NAMALWA (cell line): ENCODE measurements at regions not wholly inside any gene's neighbourhood (a gene's known extent, or its start where the extent isn't known, plus 50 kb on each side); places are given as distances from the start of the nearest gene placed in this dataset.

Experiments
- DNase-seq: peaks from one replicate; pipeline ENCODE4 v3.0.0-alpha.2; 2015; ENCODE audit warnings: low spot score

DNA sequence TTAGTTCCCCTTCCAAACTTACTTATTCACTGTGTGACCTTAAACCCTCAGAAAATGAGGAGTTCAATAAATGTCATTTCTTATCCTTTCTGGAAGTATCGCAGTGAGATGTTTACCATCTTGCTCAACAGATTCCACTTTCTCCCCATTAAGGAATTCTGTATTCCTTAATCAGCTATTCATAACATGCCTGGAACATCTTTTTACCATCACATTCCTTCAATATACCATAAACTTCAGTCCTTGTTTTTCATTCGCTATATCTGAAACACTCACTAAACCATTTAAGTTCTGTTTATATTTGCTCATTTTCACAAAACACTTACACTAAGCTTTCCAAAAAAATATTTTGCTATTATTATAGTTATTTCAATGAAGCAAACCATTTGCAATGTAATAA lies 1158.6 kb downstream of the CDH12 start:
- no peak for DNase-seq

DNA sequence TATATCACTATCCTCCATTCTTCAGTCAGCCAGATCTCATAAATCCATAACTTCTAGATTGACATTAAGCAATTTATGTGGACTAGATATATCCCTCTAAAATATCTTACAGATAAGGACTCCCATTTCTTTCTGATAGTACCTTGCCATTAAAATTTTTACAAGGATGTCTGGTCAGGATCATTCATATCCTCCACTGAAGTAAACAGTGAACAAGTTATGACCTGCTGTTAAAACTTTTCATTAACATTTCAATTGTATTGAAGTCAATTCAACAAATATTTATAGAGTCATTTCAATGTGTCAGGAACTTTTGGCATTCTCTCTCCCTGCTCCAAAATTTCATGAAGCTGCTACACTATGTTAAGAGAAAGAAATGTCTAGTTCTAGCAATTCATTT lies 1159.6 kb downstream of the CDH12 start:
- DNase-seq: no peak

DNA sequence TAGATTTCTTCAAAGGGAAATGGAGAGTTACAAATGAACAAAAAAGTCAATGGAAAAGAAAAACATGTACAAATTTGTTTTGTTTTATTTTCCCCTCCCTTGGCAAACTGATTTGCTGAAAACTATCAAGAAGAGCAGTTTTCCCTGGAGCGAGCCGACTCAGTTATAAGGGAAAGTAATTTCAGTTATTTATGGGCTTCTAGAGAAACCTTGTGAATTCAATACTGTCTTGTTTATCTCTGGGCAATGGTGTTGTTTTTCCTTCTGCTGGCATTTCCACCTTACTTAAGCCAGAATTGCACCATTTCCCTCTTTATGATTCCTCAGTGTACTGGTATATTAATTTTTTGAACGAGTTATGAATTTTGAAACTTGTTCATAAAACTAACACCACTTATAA lies 1163.6 kb downstream of the CDH12 start:
- no peak for DNase-seq

DNA sequence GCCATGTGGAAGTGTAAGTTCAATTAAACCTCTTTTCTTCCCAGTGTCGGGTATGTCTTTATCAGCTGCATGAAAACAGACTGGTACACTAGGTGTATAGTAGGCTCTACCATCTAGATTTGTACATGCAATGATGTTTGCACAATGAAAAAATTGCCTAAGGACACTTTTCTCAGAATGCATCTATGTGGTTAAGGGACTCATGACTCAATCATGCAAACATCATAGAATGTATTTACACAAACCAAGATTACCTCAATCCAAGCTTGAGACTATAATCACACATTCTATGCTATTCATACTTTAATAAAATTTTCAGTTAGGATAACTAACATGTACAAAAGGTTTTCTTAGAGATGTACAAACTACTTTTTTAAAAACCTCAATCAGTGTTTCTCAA lies 1164.5 kb downstream of the CDH12 start:
- DNase-seq: no peak

DNA sequence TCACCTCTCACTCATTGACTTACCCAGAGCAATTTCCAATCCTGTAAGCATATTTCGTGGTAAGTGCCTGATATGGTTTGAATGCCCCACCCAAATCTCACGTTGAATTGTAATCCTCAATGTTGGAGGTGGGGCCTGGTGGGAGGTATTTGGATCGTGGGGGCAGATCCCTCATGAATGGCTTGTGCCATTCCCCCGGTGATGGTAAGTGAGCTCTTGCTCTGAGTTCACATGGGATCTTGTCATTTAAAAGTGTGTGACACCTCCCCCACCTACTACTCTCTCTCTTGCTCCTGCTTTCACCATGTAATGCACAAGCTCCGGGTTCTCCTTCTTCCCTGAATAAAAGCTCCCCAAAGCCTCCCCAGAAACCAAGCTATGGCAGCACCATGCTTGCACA lies 1165.5 kb downstream of the CDH12 start:
- no peak for DNase-seq

DNA sequence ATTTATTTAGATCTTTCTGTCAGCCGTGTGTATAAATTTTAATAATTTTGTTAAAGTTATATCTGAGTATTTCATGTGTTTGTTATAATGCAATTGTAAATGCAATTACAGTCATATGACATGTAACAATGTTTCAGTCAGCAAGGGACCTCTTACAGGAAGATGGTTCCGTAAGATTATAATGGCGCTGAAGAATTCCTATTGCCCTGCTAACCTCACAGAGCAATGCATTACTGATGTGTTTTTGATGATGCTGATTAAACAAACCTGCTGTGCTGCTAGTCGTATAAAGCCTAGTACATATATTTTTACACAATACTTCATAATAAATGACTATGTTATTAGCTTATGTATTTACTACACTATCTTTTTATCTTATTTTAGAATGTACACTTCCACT lies 1166.4 kb downstream of the CDH12 start:
- DNase-seq: no peak

DNA sequence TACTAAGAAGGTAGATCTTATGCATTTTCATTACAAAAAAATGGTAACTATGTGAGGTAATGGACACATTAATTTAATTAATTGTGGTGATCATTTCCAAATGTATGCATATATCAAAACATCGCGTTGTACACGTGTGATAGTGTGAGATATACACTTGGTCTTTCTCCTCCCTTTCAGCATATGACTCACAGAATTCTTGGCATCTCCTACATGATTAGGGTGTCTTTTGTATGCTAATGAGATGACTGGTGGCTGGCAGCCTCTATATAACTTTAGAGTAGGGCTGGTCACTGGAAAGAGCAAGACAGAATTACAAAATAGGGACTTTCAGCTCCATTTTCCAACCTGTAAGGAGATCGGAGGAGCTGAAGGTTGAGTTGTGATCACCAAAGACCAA lies 1167.6 kb downstream of the CDH12 start:
- no peak for DNase-seq

DNA sequence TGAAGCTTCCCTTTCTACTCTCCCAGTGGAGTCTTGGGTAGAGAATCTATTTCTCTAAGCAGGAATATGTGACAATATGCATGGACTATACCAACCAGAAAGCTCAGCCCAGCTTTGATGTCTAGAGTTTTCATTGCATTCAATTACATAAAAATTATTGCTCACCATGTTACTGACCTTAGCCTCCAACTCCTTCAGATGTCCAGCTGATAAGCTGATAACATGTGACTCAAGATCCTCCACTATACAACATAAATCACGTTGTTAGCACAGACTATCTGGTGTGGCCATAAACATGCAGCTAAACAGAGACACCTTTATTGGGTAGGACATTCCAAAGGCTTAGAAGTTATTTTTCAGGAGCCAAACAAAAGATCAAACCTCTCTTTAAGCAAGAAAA lies 1168.2 kb downstream of the CDH12 start:
- no peak for DNase-seq

DNA sequence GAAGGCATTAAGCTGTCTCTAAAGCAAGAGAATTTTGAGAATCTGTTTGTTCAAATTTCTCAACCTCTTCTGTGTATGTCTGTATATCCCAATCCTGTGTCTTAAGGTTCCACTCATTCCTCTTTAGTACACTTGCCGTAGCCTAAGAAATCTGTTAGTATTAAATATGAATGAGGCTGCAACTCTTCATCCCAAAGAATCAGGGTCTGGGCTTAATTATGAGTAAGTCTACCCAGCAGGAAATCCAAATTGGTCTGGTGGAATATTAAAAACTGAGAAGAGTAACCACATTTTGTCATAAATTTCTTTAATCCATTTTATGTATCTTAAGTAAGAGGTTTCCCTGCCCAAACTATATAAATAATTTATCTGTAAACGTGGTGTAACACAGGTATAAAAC lies 1171.2 kb downstream of the CDH12 start:
- DNase-seq: no peak

DNA sequence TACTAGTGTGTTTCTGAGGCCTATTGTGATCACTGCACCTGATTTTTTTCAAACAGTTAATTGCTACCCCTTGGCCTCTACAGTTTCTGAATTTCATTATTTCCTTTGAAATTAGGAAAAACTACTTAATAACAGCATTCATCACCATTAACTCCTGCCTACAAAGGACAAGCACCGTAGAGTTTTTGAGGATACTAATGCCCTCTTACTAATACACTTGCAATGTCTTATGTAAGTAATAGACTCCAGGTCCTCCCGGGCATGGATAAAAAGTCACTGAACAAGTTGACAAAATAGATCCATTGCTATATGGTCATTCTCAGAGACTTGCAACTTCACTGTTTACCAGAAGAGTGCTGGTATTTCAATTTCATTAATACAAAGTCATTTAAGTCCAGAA lies 1172.5 kb downstream of the CDH12 start:
- no peak for DNase-seq

DNA sequence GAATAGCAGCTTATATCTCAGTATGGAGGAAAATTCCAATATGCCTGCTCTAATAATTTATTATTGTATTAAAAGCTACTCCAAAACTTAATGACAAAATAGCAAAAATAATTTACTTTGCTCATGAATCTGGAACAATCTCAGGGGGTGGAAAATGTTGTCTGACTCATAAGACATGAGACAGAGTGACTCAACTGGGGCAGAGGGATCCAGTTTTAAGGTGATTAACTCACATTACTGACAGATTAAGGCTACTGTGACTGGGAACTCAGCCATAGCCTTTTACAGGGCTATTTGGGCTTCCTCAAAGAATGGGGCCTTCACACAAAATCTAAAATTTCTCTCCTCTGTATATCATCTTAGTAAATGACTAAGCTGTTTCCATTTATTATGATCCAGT lies 1172.9 kb downstream of the CDH12 start:
- no peak for DNase-seq

DNA sequence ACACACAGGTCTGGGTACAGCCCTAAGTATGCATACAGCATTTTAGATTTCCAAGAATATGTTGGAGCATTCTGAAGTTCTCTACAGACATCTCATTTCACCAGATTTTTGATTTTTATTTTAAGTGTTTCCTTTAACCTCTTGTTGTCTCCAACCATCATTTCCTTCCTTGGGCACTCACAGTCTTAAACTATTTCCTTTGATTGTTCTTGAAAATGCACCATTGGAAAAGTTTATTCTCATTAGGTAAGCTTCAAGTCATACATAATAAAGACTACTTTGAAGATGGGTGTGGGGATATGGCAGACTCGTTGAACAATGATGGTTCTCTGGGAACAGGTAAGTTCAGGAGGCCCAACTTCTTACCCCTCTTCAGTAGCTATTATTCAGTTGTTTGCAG lies 1174.6 kb downstream of the CDH12 start:
- no peak for DNase-seq

DNA sequence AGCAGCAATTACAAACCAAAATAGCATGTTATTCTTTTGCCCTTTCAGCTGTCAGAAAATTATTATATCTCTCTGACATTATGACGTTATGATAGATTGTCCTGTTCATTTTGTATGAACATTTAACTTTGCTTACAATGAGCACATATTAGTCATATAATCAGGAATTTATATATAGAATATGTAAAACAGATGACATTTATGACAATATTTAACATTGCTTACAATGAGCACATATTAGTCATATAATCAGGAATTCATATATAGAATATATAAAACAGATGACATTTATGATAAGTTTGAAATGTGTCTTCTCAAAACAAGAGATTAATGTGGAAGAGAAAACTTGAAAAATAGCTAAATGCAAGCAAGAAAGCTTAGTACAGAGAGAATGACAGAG lies 1180.2 kb downstream of the CDH12 start:
- DNase-seq: no peak

DNA sequence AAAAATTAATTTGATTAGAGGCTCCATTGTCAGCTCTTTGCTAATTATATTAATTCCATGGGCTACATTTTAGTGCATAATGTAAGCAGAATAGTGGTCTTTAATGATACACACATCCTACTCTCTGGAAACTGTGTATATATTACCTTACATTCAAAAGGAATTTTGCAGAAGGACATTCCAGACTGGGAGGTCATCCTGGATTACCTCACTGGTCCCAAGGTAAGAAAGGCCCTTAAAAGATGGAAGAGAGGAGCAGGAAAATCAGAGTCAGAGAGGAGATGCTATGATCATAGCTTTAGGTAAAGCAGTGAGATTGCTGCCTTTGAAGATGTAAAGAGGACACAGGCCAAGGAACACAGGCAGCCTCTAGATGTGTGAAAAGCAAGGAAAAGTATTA lies 1180.8 kb downstream of the CDH12 start:
- DNase-seq: no peak

DNA sequence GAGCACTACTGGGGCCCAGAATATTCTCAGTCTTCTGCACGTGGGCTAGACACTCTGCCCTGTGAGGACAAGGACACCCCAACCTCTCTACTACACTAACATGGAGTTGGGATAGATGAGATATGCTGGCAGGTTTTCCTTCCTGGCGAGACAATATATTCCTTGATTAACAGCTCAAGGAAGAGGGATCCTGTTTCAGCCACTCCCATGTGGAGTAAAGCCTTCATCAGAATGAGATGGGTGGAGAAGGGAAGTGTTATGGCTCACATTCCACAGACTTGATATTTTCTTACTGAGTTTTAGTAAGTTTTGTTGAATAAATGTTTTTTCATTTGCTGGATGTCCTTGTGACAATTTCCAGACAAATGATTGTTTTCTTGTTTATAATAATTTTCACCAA lies 1187.6 kb downstream of the CDH12 start:
- DNase-seq: no peak

DNA sequence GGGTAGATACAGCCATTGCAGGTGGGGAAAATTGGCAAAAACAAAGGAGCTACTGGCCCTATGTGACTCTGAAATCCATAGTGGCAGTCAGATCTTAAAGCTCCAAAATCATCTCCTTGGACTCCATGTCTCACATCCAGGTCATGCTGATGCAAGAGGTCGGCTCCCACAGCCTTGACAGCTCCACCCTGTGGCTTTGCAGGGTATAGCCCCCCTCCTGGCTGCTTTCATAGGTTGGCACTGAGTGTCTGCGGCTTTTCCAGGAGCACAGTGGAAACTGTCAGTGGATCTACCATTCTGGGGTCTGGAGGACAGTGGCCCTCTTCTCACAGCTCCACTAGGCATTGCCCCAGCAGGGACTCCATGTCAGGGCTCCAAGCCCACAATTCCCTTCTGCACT lies 1190.1 kb downstream of the CDH12 start:
- peak; percentile 29 for DNase-seq

DNA sequence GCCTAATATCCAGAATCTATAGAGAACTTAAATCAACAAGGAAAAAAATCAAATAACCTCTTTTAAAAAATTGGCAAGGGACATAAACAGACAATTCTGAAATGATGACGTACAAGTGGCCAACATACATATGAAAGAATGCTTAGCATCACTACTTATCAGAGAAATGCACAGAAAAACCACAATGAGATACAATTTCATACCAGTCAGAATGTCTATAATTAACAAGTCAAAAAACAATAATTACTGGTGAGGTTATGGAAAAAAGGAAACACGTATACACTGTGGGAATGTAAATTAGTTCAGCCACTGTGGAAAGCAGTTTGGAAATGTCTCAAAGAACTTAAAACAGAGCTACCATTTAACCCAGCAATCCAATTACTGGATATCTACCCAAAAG lies 1192.0 kb downstream of the CDH12 start:
- DNase-seq: no peak

DNA sequence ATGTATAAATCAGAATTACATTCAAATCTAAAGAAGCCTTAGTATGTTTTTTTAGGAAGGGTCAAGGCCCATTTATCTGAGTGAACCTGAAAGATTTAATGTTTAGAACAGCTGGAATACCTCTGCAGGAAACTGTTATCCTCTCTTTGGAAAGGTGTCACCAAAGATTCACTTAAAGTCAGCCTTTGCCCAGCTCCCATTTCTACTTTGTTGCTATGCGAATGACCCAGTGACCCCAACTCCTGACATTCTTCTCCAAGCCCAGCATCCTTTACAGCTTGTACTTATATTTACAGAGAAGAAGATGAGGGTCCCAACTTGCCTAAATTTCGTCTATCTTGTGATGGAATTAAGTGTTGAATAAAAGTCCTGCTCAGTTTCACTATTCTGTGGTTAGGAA lies 1198.6 kb downstream of the CDH12 start:
- no peak for DNase-seq

DNA sequence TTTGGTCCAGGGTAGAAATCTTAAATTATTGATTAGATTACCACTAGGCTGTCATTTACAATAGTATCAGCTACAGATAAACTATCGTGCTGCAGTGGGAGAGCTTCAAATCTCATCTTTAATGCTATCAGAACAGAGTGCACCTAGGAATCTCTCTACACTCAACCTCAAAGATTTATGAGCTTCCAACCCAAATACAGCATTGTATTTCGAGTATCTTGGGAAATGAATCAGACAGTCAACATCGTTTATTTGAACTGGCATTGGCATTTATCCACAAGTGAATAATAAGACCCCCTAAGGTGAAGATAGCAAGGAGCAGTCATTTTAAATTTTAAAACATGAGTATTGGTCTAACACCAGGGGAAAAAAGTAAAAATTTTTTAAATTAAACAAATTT lies 1203.2 kb downstream of the CDH12 start:
- DNase-seq: no peak

DNA sequence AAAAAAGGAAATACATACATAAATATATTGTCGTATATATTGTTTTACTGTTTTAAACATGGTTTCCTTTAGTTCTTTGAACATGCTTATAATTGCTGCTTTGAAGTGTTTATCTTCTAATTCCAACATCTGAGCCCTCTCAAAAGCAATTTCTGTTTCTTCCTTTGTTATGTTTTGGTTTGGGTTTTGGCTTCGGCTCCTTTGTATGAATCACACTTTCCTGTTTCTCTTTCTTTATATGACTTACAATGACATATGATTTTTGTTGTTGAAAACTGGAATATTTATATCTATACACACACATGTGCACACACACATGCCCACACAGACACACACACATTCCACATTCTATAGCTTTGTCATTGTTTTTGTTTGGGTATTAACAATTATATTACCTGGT lies 1206.7 kb downstream of the CDH12 start:
- no peak for DNase-seq

DNA sequence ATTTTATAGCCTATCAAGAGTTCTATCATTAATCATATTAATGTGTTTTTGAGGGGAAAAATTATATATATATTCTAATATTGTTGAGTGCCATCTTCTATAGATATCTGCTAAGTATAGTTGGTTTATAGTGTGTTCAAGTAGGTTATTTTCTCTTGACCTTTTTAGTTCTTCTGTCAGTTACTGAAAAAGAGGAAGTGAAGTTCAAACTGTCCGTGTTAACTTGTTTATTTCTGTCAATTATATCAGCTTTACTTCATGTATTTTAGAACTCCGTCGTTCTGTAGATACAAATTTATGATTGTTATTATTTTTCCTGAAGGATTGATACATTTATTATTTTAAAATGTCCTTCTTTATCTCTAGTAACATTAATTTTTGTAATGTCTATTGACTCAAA lies 1209.1 kb downstream of the CDH12 start:
- DNase-seq: no peak

DNA sequence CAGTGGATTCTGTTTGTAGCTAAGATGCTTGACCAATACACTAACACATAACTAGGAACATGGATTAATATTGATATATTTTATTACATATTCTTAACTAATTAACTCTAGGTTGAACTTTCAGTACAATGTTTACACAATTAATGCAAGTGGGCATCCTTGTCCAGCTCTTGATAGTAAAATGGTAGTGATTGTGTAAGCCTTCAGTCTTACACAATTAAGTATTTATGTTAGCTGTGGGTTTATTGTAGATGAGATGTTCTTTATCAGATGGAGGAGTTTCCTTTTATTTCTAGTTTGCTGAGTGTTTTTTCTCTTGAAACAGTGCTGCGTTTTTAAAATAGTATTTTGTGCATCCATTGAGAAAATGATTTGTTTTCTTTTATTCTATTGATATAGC lies 1210.8 kb downstream of the CDH12 start:
- DNase-seq: no peak

DNA sequence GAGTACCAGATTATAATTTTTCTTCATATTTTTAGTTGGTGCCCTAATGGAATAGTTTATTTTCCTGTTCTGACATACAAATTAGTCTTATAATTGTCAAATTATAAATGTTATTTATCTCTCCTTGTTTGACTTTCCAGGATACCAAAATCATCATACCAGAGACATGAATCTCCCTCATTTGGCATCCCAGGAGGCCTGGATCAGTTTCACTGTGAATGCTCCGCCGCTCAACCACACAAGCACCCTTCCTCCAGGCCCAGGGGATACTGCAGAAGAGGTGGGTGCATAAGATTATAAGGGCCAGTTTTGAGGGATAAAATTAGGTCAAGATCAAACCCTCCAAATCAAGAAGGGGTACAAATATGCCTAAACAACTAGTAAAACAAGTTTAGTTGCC lies 1229.3 kb downstream of the CDH12 start:
- no peak for DNase-seq

DNA sequence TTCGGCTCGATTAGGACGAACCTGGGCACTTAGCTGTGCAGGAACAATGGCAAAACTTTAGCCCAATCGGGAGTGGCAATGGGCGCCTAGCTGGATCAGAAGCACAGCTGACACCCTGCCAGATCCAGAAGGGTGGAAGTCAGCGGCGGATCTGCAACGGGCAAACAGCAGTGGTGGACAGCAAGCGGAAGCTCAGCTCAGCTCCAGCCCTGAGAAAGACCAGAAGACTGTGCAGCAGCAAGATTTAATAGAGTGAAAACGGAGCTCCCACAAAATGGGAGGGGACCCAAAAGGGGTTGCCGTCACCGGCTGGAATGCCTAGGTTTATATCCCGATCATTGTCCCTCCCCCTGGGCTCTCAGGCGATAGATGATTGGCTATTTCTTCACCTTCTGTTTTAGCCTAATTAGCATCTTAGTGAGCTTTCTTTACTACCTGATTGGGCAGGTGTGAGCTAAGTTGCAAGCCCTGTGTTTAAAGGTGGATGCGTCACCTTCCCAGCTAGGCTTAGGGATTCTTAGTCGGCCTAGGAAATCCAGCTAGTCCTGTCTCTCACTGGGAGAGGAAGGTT lies 1237.9 kb downstream of the CDH12 start:
- no peak for DNase-seq

DNA sequence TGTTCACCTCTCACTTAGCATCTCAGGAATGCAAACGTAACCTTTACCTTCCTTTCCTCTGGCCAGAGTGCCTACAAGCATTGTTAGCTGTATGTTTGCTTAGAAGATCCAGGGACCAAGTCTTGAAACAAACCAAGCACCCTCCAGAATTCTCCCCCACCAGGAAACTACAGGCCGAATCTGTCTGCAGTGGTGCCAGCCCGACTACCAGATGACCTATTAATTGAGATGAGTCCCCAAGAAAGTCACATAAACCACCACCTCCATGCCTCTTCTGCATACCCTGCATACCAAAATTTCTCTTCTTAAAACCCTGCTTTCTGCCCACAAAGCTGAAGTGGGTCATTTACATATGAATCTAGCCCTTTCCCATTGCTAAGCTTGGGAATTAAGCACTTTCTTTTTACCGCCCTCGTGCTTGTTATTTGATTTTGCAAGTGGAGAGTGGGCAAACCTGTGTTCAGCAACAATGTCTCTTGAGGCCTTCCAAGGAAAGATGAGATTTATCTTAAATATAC lies 1239.1 kb downstream of the CDH12 start:
- no peak for DNase-seq
